ENCODE measurements at regions not wholly inside any gene's neighbourhood (a gene's known extent, or its start where the extent isn't known, plus 50 kb on each side); places are given as distances from the start of the nearest gene placed in this dataset.

DNA sequence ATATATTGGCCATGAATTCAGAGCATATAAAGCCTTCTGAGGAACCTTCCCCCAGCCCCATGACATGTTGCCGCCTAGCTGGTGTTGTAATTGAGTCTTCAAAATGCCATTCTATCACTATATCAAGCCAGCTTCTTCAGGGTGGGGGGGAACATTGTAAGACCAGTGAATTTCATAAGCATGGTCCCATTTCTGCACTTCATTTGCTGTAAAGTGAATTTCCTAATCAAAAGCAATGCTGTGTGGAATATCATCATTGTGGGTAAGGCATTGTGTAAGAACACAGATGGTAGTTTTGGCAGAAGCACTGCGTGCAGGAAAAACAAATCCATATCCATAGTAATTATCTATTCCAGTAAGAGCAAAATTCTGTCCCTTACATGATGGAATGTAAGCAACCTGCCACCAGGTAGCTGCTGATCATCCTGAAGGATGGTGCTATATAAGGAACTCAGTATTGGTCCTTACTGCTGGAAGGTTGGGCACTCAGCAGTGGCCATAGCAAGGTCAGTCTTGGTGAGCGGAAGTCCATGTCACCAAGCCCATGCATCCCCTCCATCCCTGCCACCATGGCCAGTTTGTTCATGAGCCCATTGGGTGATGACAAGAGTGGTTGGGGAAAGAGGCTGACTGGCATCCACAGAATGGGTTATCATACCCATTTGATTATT lies 159.4 kb downstream of the COPS8 start:
- Histone ChIP-seq H3K9me3 (ENCODE audit: control insufficient read depth, insufficient read depth, low read length) (peaks cover 13% of the 10 kb centered on the region; the same call in 1 of the 2 replicates), H3K9ac (ENCODE audit: low read depth, low read length) (no peak overlapping the region), H3K36me3 (ENCODE audit: insufficient read depth, low read length) (no peaks in the 10 kb centered on the region), H3K4me1 (ENCODE audit: insufficient read depth, low read length) (no peaks in the 10 kb centered on the region)

DNA sequence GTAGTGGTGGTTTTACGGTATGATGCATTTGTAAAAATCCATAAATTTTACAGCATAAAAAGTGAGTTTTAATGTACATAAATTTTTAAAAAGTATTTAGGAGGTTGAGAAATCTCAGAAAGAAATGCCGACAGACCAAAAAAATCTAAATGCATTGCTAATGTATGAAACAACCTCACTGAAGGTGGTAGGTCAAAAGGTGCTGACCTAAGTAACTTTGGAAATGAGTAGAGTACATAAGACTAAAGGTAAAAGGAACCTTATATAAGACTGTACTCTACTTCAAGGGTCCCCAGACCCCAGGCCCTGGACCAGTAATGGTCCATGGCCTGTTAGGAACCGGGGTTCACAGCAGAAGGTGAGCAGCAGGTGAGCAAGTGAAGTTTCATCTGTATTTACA lies 163.4 kb downstream of the COL6A3 start:
- Histone ChIP-seq H3K9ac (ENCODE audit: low read depth, low read length) (no peak overlapping the region), H3K4me1 (ENCODE audit: insufficient read depth, low read length) (no peaks in the 10 kb centered on the region), H3K36me3 (ENCODE audit: insufficient read depth, low read length) (peaks cover 2% of the 10 kb centered on the region; the same call in 1 of the 2 replicates), H3K9me3 (ENCODE audit: control insufficient read depth, insufficient read depth, low read length) (peaks cover 3% of the 10 kb centered on the region; the same call in 1 of the 2 replicates)

DNA sequence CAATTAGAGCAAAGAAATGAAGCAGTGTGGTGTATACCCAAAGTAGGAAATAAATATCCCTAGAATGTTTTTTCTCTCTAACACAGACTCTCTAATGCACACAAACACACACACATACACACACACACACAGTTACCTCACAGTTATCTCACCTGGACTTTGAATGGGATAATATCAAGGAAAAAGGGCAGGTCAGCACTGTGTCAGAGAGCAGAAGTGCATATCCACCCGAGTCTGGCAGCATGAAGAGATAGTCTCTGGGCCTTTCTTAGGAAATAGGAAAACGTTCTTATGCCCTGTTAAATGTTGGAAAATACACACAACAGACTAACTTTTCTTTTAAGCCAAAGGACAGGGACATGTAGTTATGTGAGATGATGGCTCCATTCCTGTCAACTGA lies 162.0 kb downstream of the COL6A3 start:
- Histone ChIP-seq H3K9me3 (ENCODE audit: control insufficient read depth, insufficient read depth, low read length) (peaks cover 3% of the 10 kb centered on the region; the same call in 1 of the 2 replicates), H3K9ac (ENCODE audit: low read depth, low read length) (no peak overlapping the region), H3K36me3 (ENCODE audit: insufficient read depth, low read length) (peaks cover 2% of the 10 kb centered on the region; the same call in 1 of the 2 replicates), H3K4me1 (ENCODE audit: insufficient read depth, low read length) (no peaks in the 10 kb centered on the region)

DNA sequence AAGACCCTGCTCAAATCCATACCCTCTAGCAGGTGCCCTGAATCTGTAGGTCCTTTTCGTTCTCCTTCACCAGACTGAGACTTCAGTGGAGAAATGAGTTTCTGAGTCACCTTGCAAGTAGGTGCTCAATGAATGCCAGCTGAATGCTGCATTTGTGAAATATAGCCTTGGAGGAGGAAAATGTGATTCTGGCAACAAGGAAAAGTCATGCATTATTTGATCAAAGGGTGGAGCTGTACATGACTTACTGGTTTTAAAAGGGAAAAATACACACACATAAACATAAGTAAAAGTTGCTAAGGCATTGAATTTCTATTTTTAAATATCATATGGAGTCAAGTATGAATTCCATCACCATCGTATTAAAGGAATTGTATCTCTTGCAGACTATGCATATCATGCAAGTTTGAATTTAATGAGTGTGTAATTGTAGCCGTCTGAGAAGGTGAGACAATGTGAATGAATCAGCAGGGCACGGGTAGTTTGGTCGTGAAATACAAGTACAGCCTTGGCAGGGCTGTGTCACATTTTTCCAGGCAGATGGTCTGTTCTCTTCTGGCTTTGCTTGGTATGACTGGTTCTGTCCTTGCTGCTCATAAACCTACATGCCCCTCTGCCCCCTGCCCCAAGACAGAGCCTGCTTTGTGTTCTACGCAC lies 160.8 kb downstream of the COL6A3 start:
- Histone ChIP-seq H3K36me3 (ENCODE audit: insufficient read depth, low read length) (peaks cover 2% of the 10 kb centered on the region; the same call in 1 of the 2 replicates), H3K4me1 (ENCODE audit: insufficient read depth, low read length) (0 out of 2 replicates have a peak, but pooled peaks cover 6% of the 10 kb centered on the region), H3K9ac (ENCODE audit: low read depth, low read length) (no peak overlapping the region), H3K9me3 (ENCODE audit: control insufficient read depth, insufficient read depth, low read length) (peaks cover 3% of the 10 kb centered on the region; the same call in 1 of the 2 replicates)

DNA sequence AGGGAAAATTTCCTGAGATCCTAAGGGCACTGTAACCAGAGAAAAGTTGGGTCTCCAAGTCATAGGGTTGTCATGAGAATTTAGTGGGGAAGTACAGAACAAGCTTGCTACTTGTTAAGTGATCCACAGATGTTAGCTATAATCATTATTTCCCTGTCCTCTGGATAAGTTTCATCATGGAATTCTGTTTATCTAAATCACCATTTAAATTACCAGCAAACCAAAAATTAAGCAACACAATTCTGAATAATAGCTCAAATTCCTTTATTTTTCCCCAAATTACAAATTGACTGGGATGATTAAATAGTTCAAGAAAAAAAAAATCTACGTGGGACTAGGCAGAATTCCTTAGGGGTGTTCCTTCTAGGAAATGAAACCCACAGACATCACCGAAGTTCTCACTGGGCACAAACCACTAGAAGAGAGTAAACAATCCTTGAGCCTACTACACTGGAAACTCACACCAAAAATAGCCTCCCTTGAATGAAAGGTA lies 159.5 kb downstream of the COL6A3 start:
- Histone ChIP-seq H3K36me3 (ENCODE audit: insufficient read depth, low read length) (peaks cover 2% of the 10 kb centered on the region; the same call in 1 of the 2 replicates), H3K9me3 (ENCODE audit: control insufficient read depth, insufficient read depth, low read length) (no peaks in the 10 kb centered on the region), H3K9ac (ENCODE audit: low read depth, low read length) (no peak overlapping the region), H3K4me1 (ENCODE audit: insufficient read depth, low read length) (0 out of 2 replicates have a peak, but pooled peaks cover 7% of the 10 kb centered on the region)

DNA sequence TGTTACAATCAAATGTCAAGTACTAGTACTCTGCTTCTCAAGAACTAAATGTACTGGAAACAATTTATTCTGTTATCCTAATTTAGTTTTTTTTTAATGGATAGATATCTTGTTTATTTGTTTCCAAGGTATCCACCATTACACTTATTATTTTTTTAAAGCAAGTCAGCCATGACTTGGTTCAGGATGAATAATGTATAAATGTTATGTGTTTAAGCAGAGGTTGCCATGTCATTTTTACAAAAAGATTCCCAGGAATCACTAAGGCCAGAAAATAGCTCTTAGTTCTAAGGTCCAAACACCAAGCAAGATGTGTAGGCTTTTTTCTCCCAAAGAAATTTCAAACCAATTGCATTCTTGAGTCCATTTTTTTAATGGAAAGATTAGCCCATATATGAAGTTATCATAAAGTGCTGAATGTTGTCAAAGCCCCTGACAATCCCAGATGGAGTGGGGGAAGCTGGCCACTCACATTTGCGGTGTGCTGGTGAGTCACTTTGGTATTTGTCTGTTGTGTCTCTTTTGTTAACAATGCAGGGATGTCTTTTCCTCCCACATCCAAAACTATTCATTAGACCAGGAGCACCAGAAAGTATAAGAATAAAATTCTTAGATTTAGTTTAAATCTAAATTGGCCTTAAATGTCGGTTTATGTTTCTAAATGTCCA lies 158.9 kb downstream of the COL6A3 start:
- H3K4me1 ChIP-seq (ENCODE audit: insufficient read depth, low read length): 0 out of 2 replicates have a peak, but pooled peaks cover 7% of the 10 kb centered on the region
- H3K36me3 ChIP-seq (ENCODE audit: insufficient read depth, low read length): peaks cover 2% of the 10 kb centered on the region; the same call in 1 of the 2 replicates
- no peaks in the 10 kb centered on the region for H3K9me3 ChIP-seq (ENCODE audit: control insufficient read depth, insufficient read depth, low read length)
- no peak overlapping the region for H3K9ac ChIP-seq (ENCODE audit: low read depth, low read length)

DNA sequence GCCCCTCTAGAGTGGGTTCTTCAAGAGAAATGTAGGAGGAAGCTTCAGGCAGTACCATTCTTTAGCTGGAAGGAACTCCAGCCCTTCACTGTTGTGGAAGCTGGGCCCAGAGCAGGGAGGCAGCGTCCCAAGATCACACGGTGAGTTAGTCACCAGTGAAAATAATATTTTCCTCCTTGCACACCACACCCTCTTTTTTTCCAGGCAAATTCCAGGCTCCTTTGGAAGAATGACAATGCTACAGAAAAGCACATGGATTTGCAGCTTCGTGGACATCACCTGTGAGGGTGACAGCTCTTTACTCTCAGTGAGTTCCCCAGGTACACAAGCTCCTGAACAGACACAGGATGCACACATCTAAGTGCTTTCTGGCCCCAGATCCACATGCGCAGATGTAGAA lies 157.1 kb downstream of the COL6A3 start:
- Histone ChIP-seq H3K36me3 (ENCODE audit: insufficient read depth, low read length) (peaks cover 2% of the 10 kb centered on the region; the same call in 1 of the 2 replicates), H3K9me3 (ENCODE audit: control insufficient read depth, insufficient read depth, low read length) (no peaks in the 10 kb centered on the region), H3K4me1 (ENCODE audit: insufficient read depth, low read length) (0 out of 2 replicates have a peak, but pooled peaks cover 7% of the 10 kb centered on the region), H3K9ac (ENCODE audit: low read depth, low read length) (no peak overlapping the region)

DNA sequence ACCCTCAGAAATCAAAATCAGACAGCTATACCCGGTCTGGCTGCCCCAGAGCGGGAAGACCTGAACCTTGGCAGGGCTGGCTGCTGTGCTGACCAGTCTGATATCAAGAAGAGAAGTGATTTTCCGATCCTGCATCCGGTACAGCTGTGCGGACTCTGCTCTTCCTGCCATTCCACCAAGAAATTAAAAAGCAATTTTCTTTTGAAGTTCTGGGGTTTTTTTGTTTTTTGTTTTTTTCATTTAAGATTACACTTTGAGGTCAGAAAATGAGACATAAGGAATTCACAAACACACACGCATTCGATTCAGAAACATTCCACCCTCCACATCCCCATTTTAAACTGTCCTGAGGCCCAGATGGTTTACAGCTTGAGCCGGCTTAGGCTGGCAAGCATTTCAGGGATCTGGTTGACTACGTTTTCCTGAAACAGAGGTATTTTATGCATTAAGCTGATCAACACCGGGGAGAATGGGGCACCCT lies 156.5 kb downstream of the COL6A3 start:
- no peaks in the 10 kb centered on the region for H3K9me3 ChIP-seq (ENCODE audit: control insufficient read depth, insufficient read depth, low read length)
- H3K4me1 ChIP-seq (ENCODE audit: insufficient read depth, low read length): 0 out of 2 replicates have a peak, but pooled peaks cover 7% of the 10 kb centered on the region
- no peak overlapping the region for H3K9ac ChIP-seq (ENCODE audit: low read depth, low read length)
- H3K36me3 ChIP-seq (ENCODE audit: insufficient read depth, low read length): peaks cover 2% of the 10 kb centered on the region; the same call in 1 of the 2 replicates

DNA sequence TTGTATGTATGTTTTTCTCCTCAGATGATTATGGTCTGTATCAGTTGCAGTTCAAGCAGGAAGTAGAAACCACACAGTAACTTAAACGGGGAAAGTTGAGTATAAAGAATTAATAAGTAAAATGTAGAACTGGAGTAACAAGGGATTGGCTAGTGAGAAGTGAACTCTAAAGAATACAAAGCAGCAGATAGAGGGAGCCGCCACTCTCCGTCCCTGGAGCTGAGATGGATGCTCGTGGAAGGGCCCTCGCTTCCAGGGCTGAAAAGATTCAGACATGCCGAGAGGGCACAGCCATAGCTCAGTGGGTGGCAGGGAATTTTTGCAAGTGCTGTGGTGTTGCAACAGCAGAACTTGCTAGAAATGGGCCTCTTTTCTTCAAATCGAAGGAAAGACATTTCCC lies 155.8 kb downstream of the COL6A3 start:
- H3K9ac ChIP-seq (ENCODE audit: low read depth, low read length): no peak overlapping the region

DNA sequence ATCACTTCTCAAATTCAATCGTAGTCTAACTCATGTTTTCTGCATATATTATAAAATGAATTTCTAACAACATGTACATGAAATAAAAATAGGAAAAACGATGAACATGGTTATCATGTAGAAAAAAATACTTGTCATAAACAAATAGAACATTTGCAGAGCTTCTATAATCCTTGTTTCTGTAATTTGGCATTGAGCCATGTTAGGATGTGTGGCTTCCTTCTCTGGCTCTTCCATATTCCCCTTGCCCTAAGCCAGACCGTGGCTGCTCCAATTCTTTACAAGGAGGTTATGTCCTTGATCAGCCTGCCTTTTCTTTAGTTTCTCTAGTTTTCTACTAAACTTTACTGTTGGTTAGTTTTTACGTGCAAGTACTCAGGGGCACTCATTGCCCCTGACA lies 155.3 kb downstream of the COL6A3 start:
- Histone ChIP-seq H3K36me3 (ENCODE audit: insufficient read depth, low read length) (peaks cover 2% of the 10 kb centered on the region; the same call in 1 of the 2 replicates), H3K4me1 (ENCODE audit: insufficient read depth, low read length) (0 out of 2 replicates have a peak, but pooled peaks cover 7% of the 10 kb centered on the region), H3K9me3 (ENCODE audit: control insufficient read depth, insufficient read depth, low read length) (no peaks in the 10 kb centered on the region), H3K9ac (ENCODE audit: low read depth, low read length) (no peak overlapping the region)

More for the DNA sequence above, 155.8 kb downstream of the COL6A3 start:
- no peaks in the 10 kb centered on the region for H3K9me3 ChIP-seq (ENCODE audit: control insufficient read depth, insufficient read depth, low read length)
- 0 out of 2 replicates have a peak, but pooled peaks cover 7% of the 10 kb centered on the region for H3K4me1 ChIP-seq (ENCODE audit: insufficient read depth, low read length)
- H3K36me3 ChIP-seq (ENCODE audit: insufficient read depth, low read length): peaks cover 2% of the 10 kb centered on the region; the same call in 1 of the 2 replicates

DNA sequence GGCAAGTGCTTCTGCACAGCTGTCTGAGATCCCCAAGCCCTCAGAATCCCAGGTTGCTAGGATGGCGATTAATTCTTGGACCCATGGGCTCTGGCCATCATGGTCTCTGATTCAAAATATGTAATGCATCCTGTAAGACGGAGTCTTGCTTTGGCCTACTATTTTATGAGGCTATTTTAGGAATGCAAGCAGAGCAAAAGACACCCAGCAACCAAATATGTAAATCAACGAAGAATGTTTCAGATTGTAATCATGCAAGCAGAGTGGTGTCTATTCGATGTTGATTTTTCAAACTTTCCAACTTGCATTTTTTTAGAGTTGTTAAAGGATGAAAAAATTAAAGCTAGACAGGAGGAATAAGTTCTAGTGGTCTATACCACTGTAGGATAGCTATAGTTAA lies 154.8 kb downstream of the COL6A3 start:
- no peak overlapping the region for H3K9ac ChIP-seq (ENCODE audit: low read depth, low read length)
- 0 out of 2 replicates have a peak, but pooled peaks cover 7% of the 10 kb centered on the region for H3K4me1 ChIP-seq (ENCODE audit: insufficient read depth, low read length)
- H3K9me3 ChIP-seq (ENCODE audit: control insufficient read depth, insufficient read depth, low read length): no peaks in the 10 kb centered on the region

DNA sequence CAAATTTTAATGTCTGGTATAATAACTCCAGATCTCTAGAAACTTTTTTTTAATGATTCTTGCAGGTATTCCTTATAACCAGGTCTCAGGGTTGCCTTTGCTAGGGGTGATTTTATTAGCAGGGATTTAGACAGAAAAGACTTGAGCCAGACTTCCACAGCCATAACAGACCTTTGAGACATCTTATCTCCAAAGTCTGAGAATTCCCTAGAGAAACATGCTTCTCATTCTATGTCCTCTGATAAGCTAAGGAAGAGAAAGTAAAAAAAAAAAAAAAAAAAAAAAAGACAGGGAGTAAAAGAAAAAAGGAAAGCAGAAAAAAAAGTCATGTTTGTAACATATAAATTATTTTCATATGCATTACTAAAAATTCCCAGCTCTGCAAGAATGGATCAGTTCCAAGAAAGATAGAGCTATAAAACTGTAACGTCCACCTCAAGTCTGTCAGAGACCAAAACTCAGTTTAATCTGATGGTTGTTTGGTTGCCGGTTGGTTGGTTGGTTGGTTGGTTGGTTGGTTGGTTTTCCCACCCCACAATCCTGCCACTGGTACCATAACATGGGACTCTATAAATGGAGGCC lies 153.8 kb downstream of the COL6A3 start:
- 0 out of 2 replicates have a peak, but pooled peaks cover 7% of the 10 kb centered on the region for H3K4me1 ChIP-seq (ENCODE audit: insufficient read depth, low read length)
- H3K9me3 ChIP-seq (ENCODE audit: control insufficient read depth, insufficient read depth, low read length): no peaks in the 10 kb centered on the region
- H3K36me3 ChIP-seq (ENCODE audit: insufficient read depth, low read length): no peaks in the 10 kb centered on the region
- no peak overlapping the region for H3K9ac ChIP-seq (ENCODE audit: low read depth, low read length)

More for the DNA sequence above, 154.8 kb downstream of the COL6A3 start:
- H3K36me3 ChIP-seq (ENCODE audit: insufficient read depth, low read length): peaks cover 2% of the 10 kb centered on the region; the same call in 1 of the 2 replicates

DNA sequence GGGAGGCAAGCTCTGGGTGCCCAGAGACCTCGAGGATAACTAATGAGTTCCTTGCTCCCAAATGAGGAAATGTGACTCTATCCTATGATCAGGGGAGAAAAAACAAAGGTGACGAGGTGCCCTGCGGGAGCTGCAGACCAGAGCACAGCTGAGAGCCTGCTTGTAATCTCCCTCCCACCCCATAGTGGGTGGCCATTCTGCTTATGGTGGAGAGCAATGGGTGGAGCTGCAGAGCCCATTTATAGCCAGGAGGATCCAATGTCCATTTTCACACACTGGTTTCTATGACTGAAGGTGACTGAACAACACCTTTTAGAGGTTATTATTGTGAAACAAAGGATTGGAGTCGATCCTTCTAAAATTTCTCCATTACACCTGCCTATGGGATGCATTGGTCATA lies 153.3 kb downstream of the COL6A3 start:
- no peak overlapping the region for H3K9ac ChIP-seq (ENCODE audit: low read depth, low read length)
- H3K9me3 ChIP-seq (ENCODE audit: control insufficient read depth, insufficient read depth, low read length): no peaks in the 10 kb centered on the region
- no peaks in the 10 kb centered on the region for H3K36me3 ChIP-seq (ENCODE audit: insufficient read depth, low read length)
- 0 out of 2 replicates have a peak, but pooled peaks cover 7% of the 10 kb centered on the region for H3K4me1 ChIP-seq (ENCODE audit: insufficient read depth, low read length)
